HG03520 (cell line): ENCODE measurements at regions not wholly inside any gene's neighbourhood (a gene's known extent, or its start where the extent isn't known, plus 50 kb on each side); places are given as distances from the start of the nearest gene placed in this dataset.

Experiments used
- ATAC-seq: cut with Tn5 transposase; IDR thresholded peaks from one replicate; pipeline ENCODE4 v1.9.1; 2021; ENCODE audit warnings: mild to moderate bottlenecking, moderate library complexity; ENCODE audit not compliant: unreplicated experiment

DNA sequence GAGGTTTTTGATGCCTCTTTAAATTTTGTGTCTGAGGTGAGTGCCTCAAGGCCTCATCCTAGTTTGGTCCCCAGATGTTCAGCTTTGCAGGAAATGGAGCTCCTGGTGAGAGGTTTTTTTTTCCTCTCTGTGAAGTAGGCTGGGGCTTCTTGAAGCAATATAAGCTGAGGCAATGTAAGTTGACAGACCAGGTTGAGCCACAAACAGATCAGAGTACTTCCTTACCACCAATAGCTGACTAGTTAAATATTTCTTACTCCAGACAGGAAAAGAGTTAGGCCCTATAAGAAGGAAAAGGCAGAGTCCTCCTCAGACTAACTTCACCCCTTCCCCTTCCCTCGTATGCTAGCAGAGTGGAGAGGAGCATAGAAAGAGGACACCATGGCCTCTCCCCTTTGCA is 341.0 kb downstream of the LMO4 start:
- ATAC-seq, result no peak

DNA sequence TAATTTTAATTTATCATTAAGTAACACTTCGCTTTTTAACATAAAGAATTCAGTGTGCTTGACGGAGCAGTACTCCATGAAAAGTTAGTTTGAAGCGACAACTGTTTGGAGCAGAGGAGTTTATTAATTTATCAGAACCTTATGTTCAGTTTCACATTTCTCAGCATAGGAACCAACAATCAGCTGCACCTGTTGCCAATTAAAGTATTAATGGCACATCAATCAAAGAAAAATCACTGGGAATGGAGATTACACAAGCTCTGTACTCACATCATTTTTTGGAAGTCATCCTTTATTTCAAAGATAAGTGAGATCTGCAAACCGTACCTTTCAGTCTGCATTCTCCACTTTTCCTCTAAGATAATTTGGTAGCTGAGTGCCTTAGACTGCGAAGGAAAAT is 344.6 kb downstream of the LMO4 start:
- ATAC-seq, result no peak

DNA sequence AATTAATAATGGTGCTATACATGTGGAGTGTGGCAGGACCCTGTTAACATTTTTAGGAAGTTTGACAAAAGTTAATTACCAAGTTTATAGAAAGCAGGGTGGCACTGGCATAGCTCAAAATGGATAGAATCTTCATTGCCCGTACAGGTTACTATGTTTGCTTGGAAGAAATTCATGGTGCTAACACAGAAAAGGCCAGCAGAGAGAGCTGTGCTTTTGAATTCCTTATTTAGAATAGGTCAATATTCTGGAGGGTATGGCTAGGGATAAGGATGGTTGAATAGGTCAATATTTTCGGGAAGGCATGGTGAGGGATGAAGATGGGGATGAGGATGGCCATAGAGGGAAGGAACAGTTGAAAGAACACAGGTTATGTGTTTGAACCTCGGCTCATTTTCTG is 345.1 kb downstream of the LMO4 start:
- ATAC-seq, result no peak

DNA sequence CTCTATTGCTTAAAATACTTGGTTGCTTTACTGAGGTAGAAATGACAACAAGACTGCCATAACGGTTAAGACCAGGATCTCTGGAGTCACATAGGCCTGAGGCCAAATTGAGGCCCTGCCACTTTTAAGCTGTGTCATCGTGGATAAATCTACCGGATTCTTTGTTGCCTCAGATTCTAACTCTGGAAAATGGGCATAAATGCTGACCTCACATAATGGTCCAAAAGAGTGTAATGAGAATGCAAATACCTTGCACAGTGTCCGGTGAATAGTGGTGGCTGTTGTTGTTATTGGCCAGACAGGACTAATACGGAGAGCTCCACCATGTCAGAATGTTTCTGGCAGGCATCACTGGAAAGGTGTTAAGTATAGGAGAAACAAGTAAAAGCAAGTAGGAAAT is 346.1 kb downstream of the LMO4 start:
- ATAC-seq, result no peak

DNA sequence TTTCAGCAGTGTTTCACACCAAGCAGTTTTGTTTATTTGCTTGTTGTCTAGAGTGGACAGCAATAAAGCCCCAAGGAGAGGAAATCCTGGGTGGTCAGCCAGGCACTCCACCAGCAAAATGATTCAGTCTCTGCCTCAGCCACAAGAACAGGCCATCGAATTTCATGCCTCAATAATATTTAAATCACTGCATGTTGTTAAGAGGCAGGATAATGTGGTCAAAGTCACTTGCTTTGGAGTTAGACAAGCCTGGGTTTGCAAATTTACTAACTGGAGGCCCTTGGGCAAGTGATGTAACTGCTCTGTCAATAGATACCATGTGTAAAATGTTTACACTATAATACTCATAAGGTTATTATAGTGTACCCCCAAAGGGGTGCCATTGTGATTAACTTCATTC is 349.6 kb downstream of the LMO4 start:
- no peak for ATAC-seq

DNA sequence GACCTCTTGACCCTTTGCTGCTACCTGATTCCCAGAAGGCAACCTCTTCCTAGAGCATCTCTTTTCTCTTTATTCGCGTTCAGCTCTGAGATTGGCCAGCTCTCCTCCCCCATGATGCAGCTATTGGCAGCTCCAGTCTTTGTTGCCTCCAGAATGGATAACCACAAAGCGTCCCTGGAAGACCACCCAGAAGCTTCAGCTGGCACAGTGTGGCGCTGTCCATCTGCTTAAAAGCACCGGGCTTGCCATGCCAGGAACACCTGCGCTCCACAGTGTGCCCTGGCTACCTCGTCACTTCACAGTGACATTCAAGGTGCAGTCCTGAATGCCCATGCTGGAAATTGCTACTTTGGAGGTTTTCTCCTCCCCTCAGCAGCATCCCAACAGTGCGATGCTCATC is 353.9 kb downstream of the LMO4 start:
- no peak for ATAC-seq

DNA sequence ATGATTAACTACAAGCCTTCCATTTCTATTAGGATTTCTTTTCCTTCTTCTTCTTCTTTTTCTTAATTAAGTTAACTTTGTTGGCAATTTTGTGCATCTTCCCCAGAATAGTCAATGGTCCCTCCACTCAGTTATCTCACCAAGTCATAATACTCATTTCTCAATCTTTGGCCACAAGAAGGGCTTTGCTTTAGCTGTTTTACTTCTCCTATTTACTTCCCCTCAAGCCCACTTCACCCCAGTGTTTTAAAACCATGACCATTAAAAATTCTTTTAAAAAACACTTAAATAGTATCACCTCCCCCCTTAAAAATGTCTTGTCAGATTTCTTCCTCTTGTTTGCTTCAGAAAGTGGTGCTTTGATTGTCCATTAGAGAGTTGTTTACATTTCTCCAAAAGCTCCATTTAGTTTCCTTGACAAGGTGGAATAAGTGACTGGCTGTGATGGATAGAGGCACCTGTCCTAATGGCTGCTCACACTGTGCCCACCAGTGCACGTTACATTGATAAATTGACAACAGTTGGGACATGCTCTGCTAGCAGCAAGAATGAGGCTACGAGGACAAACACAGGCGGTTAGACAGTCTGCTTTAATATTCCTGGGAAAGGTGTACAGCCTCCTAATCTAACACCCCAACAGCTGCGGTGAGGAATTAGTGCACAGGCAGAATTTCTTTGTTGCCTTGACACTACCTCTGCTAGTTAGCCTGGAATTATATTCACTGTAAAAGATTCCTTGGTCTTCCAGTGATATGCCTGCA is 354.7 kb downstream of the LMO4 start:
- ATAC-seq, result no peak

DNA sequence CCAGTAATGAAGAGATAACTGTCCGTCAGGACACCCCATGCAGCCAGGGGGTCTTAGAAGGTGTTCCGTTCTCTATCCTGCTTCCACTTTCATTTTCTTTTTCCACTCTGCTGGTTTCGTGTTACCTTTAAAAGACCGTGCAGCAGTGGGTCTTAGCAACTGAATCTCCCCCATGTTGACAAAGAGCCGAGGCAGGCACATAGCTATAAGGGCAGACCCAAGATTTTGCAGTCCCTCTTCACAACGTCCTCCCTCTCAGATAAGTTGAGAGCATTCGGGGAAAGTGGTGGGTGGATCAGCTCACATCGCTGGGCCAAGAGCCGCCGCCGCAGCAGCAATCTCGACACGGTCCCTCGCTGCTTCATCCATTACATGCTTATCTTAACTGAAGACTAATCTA is 355.5 kb downstream of the LMO4 start:
- ATAC-seq, result no peak

DNA sequence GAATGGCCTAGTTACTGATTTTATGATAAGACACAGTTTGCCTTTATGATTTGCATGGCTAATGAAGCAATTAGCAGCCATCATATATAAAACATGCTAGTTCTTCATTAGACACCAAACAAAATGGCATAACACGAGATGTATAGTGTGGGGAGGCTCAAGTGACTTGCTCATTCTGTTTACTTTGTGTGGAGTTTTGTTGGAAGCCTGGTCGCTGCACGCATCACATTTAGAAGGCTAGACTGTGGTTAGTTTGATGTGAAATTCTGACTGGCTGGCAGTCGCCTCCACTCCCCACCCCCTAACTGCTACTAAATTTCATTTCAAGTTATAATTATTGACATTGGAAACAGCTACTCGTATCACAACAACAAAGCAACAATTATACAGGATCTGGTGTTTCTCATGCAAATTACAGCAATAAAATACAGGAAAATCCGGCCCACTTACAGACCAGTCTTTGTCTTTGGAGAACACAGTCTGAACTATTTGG is 356.1 kb downstream of the LMO4 start:
- no peak for ATAC-seq

DNA sequence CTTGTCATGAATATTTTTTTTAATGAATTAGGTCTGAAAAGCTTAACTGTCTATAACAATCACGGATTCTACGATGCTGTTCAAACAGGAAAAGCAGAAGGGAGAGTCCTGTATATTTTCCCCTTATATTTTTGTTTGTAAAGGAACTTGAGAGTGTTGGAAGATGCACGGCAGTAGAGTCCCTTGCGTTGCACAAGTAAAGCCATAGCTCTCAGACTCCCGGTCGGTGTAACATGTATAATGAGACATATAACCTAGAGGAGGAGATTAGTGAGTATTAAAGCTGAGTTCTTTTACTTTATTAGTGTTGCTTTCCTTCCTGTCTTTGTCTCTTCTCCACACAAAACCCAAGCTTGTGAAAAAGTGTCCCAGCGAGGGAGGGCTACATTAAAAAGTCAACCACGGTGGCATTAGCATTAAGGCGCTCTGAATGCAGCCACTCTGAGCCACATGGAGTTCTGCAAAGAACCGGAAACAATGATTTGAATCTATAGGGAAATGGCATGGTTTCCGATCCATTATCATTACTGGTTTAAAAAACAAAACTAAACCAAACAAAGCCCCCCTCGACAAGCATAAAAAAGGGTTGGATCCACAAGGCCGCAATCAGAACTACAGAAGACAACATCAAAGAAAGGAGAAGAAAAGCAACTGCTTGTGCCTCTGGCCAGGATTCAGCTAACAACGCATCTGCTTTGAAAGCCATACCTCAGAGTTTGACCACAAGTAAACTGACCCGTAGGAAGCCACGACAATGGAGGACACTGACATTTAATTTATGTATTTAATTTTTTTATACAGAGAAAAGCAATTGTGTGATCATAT is 356.8 kb downstream of the LMO4 start:
- ATAC-seq, result no peak

DNA sequence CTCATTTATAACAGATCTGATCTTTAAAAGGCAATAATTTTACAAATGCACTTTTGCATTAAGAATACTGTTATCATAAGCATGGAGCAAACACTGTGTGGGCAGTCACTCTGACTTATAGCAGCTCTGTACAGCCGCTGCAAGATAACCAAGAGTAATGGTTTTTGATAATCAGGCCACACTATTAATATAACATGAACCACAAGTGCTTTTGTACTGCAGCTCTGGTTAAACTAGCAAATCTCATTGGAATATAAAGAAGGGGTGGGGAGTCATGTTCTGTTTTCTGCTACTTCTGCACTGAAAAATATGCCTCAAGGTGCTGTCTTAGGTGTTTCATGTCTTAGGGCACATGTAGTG is 357.4 kb downstream of the LMO4 start:
- ATAC-seq, result no peak

DNA sequence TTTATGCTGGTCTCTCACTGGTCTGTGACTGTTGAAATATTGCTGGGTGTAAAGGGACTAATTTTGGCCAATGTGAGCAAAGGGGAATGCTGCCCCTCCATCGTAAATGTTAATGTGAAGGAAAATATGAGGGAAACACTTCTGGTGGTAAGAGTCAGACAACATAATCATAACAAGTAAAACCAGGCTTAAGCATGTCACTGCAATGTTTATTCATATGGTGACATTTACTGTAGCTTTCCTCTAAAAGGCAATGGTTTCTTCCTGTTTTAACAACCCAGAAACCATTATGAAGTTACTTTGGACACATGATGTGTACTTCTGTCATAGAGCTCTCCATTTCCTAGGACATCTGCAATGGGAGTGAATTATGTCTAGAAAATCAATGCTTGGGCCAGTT is 358.0 kb downstream of the LMO4 start:
- ATAC-seq, result no peak

DNA sequence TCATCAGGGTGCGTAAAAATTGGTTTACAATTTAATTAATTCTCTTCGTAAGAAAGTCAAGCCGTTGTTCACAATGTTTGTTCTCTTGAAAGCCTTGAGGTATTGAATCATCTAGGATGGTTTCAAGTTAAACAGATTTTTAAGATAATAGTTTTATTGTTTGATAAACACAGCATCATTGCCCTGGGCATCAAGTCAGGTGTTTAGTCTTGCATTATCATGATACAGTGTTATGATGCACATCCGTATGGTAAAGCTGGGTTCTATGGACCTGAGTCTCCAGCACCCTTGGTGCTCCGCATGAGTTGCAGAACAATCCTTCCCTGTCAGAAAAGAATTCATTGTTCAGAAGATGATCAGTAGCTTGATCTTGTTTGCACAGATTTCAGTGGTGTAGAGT is 359.5 kb downstream of the LMO4 start:
- ATAC-seq, result no peak

DNA sequence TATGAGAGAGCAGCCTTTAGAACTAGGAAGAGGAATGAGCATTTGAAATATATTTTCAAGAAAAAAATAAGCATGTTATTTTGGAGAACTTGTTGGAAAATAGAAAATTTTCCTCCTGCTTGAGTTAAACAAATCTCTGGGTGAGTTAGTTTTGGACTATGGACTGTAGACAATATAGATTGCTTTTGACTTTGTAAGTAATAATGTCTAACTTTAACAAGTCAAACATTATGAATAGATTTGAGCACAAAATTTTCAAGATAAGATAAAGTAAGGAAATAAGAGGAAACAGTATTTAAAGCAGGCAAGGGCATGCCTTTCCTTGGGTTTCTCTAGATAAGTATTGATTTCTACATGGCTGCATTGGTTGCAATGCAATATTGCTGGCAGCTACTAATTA is 360.8 kb downstream of the LMO4 start:
- no peak for ATAC-seq

DNA sequence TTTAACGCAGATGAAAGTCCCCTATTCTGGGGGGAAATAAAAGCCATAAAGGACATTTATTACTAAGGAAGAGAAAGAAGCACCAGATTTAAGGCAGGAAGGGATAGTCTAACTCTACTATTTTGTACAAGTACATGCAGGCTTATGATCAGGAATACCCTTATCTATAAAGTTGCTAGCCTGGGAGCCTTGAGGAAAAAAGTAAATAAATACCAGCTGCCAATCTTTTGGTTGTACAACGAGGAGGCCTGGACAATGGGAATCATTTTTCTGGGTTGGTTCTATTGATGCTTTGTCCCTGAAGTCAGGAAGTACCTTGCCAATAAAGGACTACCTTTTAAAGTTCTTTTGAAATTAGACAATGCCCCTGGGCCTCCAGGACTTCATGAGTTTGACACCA is 367.8 kb downstream of the LMO4 start:
- no peak for ATAC-seq

DNA sequence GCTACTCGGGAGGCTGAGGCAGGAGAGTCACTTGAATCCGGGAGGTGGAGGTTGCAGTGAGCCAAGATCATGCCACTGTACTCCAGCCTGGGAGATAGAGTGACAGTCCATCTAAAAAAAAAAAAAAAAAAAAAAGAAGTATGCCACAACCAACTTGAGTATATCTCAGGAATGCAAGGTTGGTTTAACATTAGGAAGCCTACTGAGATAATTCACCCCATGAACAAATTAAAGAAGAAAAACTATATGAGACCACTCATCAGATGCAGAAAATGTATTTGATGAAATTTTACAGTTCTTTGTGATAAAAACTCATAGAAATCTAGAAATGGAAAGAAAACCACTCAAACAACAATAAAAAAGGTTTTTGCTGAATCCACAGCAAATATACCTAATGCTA is 373.8 kb downstream of the LMO4 start:
- no peak for ATAC-seq

DNA sequence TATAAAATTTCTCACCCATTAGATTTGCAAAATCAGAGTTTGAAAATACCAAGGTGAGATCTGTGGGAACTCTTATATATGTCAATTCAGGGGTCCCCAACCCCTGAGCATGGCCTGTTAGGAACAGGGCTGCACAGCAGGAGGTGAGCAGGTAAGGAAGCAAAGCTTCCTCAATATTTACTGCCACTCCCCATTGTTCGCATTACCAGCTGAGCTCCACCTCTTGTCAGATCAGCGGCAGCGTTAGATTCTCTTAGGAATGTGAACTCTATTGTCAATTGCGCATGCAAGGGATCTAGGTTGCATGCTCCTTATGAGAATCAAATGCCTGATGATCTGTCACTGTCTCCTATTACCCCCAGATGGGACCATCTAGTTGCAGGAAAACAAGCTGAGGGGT is 376.6 kb downstream of the LMO4 start:
- ATAC-seq, result no peak

DNA sequence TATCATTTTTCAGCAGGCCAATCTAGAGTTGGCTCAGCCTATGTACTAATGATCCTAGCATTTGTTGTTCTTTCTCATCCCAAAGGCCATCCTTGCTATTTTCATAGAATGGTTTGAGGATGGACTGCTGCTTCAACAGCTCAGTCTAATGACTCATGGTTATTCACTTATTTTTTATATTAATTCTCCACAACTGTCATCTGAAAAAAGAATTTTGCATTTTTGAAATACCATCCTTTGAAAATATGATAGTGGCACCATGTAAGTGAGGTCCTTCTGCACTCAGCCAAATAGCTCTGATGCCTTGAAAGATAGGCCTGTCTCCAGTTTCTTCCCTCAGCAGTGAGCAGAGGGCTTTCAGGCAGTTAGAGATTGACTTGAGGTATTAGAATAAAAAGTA is 377.5 kb downstream of the LMO4 start:
- ATAC-seq, result no peak

DNA sequence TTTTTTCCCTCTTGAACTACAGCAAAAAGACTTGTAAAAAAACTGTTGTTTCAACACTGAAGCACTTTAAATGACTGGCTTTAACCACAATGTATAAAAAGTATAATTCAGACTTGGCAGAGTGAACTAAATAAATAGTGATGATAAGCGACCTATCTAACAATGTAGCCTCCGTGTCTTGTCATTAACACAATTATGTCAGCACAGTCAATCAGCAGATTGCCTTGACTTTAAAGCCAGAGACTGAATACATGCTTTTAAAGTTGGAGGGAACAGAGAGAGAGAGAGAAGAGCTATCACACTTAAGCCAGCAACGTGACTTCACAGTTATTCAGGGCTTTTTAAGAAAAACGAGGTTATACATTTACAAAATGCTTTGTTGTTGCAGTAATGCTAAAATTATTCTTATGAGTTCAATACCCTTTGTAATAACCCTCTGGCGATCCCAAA is 378.1 kb downstream of the LMO4 start:
- ATAC-seq, result no peak

DNA sequence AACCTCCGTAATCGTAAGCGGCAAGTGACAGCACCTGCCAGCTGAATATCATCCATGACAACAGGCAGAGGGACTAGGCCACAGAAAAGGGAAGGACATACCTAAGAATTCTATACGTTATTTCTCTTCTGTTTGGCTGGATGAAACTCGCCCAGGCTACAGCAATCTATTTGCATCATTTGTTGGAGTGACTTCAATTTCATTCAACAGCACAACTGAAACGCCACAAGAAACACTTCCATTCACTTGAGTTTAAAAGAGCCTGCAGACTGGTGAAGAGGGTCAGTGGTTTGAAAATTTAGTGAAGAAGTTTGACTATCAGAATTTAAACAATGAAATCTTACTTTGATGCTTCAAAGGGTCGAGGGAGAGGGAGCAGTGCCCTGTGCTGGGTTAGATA is 378.7 kb downstream of the LMO4 start:
- no peak for ATAC-seq

DNA sequence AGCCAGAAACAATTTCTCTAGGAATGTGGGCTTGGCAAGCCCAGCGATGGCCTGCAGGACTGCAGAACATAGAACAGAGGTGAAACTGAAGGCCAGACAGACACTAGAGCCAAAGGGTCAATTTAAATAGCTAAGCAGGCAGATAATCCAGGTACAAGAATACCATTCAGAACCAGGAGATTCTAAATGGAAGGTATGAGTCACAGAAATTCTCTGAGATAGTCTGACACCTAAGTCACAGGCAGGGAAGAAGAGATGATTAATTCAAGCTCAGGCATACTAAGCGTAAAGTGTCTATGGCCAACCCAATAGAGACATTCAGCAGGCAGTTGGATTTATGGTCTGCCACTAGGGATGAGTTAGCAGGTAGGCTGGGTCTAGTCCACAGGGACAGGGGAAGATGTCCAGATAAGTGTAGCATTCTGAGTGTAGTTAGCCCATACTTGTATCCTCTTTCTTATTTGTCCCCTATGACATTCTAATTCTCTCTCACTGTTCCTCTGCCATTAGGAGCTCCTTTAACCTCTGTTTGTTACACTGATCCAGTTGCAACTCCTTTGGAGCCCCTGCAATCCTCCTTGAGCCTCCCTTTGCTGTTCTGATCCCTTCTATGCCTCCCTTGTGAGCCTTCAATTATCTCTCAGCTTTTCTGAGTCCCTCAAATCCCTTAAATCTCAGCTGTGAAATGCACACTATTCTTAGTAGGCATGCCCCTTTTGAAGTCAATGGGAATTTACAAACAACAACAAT is 383.8 kb downstream of the LMO4 start:
- no peak for ATAC-seq

DNA sequence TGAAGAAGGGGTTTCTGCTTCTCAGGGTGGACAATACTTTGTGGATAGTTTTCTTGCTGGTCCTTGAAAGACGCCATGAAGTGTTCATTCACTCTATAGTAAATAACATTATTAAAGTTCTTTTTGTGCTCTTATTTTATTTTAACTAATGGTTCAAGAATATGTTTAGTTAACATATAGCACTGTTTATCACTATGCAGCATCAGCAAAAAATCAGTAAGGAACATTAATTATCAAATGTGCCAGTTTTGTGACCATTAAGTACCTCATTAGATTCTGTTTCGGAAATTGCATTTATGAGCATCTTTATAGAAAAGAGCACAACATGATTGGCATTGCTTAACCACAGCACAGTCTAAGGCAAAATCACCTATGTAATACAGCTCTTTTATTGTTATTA is 385.6 kb downstream of the LMO4 start:
- no peak for ATAC-seq
